ENCODE measurements at regions not wholly inside any gene's neighbourhood (a gene's known extent, or its start where the extent isn't known, plus 50 kb on each side); places are given as distances from the start of the nearest gene placed in this dataset.
"Not testable (repeated sequence)": the region's sequence is repeated elsewhere in the genome, so short reads cannot be mapped to it uniquely, and the experiment has no call there.

DNA sequence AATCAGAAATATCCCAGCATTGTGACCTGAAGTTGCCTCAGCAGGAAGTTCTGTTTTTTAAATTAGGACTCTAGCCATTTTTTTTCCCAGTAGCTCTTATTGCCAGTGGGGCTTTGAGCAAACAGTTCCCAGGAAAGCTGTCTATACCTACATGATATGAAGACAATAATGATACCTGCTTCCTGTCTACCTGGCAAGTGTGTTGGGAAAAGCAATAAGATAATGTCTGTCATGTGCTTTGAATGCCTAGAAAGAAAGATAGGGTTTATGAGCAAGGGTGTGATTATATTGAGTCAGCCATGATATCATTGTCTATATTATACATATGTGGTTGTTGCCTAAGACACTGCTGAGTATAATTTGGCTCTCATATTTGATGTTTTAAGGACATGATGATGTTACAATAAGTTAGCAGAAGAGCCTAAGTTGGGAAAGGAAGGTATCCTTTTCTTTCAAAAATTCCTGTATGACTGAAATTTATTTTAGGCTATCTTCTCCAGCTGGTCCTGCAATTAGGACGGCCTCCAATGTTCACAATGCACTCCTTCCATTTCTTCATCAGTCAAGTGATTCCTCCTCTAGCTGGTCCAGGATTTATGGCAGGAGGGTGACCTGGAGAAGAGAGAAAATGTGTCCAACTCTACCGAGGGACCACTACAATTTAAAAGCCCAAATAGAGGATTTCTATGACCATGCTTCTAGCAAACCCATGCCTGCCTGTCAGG is 99.6 kb upstream of the CDC42BPA start:
- H3K79me2 ChIP-seq (ENCODE audit: low read length), result no peaks in the 10 kb centered on the region
- no peaks in the 10 kb centered on the region for H3K27me3 ChIP-seq (ENCODE audit: low read length)
- no peak overlapping the region for H2AFZ ChIP-seq (ENCODE audit: low read length)
- H3K4me1 ChIP-seq (ENCODE audit: low read length), result no peaks in the 10 kb centered on the region
- no peak overlapping the region for H3K27ac ChIP-seq (ENCODE audit: low read length)
- H3K4me3 ChIP-seq (ENCODE audit: low read length), result no peak overlapping the region
- no peaks in the 10 kb centered on the region for H3K9me2 ChIP-seq (replicated peaks; ENCODE audit: insufficient read depth, low read length)
- H3K9me3 ChIP-seq (ENCODE audit: low read length), result no peaks in the 10 kb centered on the region
- H3K4me2 ChIP-seq (ENCODE audit: low read depth, low read length, poor library complexity, severe bottlenecking), result no peak overlapping the region
- DNase-seq, result no peak
- no peaks in the 10 kb centered on the region for H3K36me3 ChIP-seq (ENCODE audit: insufficient read depth, low read length)
- H4K20me1 ChIP-seq (ENCODE audit: insufficient read depth, low read depth, low read length), result no peaks in the 10 kb centered on the region
- H3K9ac ChIP-seq (ENCODE audit: low read length), result no peak overlapping the region

DNA sequence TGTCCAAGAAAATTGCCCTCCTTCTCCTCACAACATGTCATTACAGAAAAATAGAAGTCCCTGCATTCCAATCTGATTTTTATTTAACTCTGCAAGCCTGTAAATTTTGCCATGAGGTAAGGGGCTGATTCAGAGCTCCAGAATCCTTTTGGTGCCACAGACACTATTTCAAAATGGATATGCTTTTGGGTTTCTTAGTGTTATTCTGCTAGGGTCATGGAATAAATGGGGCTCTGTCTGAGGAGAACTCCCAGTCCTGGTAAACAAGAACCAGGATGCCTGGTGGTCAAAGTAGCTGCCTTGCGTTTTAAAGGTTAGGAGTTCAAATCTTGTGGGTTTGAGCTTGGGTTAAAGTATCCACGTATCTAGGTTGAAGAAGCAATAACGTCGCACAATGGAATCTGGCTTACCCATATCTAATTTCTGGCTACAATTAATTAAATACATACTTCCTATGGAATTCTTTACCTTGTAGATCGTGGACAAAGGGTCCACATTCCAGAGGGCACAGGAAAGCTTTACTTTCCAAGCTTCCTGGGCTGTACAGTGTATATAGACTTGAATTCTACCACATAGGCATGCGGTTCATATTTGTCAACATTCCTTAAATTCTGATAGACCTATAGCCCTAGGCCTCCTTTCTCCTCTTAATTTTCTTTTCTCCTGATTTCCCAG is 98.0 kb upstream of the CDC42BPA start:
- H4K20me1 ChIP-seq (ENCODE audit: insufficient read depth, low read depth, low read length), result no peaks in the 10 kb centered on the region
- H3K36me3 ChIP-seq (ENCODE audit: insufficient read depth, low read length), result no peaks in the 10 kb centered on the region
- H2AFZ ChIP-seq (ENCODE audit: low read length), result no peak overlapping the region
- no peaks in the 10 kb centered on the region for H3K27me3 ChIP-seq (ENCODE audit: low read length)
- no peaks in the 10 kb centered on the region for H3K9me2 ChIP-seq (replicated peaks; ENCODE audit: insufficient read depth, low read length)
- no peak for DNase-seq
- H3K9me3 ChIP-seq (ENCODE audit: low read length), result no peaks in the 10 kb centered on the region
- H3K4me3 ChIP-seq (ENCODE audit: low read length), result no peak overlapping the region
- H3K79me2 ChIP-seq (ENCODE audit: low read length), result no peaks in the 10 kb centered on the region
- H3K4me2 ChIP-seq (ENCODE audit: low read depth, low read length, poor library complexity, severe bottlenecking), result no peak overlapping the region
- H3K4me1 ChIP-seq (ENCODE audit: low read length), result no peaks in the 10 kb centered on the region
- no peak overlapping the region for H3K27ac ChIP-seq (ENCODE audit: low read length)
- H3K9ac ChIP-seq (ENCODE audit: low read length), result no peak overlapping the region

DNA sequence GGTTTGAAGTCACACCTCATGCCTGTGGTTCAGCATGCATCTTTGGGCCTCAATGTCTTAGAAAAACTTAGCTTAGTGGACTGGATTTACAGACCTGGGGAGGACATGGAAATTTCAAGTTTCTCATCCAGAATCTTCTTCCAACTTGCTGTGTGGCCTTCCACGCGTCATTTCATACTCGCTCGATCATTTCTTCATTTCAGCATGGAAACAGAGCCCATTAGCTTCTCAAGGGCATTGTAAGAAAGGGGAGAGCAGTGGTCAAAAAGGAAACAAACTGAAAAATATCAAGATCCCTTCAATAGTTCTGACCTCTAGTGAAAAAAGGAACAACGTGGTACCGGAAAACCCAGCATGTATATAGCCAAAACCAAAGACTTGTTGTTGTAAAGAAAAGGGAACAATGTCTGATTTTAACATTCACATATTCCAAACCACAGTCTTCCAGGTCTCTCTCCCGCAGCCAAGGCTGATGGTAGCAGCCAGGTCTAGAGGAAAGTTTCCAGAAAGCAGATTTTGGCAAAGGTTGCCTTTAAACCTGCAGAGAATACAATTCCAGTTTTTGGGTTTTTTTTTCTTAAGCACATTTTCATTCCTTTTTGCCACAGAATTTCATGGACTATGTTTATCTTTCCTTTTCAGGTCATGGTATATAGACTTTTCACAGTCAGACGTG is 97.0 kb upstream of the CDC42BPA start:
- DNase-seq, result no peak
- no peaks in the 10 kb centered on the region for H4K20me1 ChIP-seq (ENCODE audit: insufficient read depth, low read depth, low read length)
- H2AFZ ChIP-seq (ENCODE audit: low read length), result no peak overlapping the region
- H3K4me1 ChIP-seq (ENCODE audit: low read length), result no peaks in the 10 kb centered on the region
- no peak overlapping the region for H3K9ac ChIP-seq (ENCODE audit: low read length)
- H3K9me2 ChIP-seq (replicated peaks; ENCODE audit: insufficient read depth, low read length), result no peaks in the 10 kb centered on the region
- no peaks in the 10 kb centered on the region for H3K36me3 ChIP-seq (ENCODE audit: insufficient read depth, low read length)
- H3K9me3 ChIP-seq (ENCODE audit: low read length), result no peaks in the 10 kb centered on the region
- H3K79me2 ChIP-seq (ENCODE audit: low read length), result no peaks in the 10 kb centered on the region
- no peak overlapping the region for H3K27ac ChIP-seq (ENCODE audit: low read length)
- no peaks in the 10 kb centered on the region for H3K27me3 ChIP-seq (ENCODE audit: low read length)
- no peak overlapping the region for H3K4me2 ChIP-seq (ENCODE audit: low read depth, low read length, poor library complexity, severe bottlenecking)
- no peak overlapping the region for H3K4me3 ChIP-seq (ENCODE audit: low read length)

DNA sequence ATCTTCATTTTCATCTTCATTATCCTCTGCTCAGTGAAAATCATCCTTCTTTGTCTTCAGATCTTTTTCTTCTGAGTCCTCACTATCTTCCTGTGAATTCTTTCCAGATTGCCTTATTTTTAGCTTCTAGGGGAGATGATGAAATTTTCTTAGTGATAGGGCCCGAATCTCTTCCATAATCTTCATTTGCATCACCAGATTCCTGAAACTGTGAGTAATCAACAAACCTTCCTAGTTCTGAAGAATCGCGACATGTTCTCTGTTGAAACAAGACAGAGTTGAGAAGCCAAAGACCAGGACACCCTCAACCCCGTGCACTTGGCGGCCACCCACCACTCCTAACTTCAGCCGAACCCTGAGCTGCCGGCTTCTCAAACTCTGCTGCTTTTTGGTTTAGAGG is 92.8 kb upstream of the CDC42BPA start:
- H4K20me1 ChIP-seq (ENCODE audit: insufficient read depth, low read depth, low read length), result no peaks in the 10 kb centered on the region
- no peak for DNase-seq
- H3K9ac ChIP-seq (ENCODE audit: low read length), result no peak overlapping the region
- H3K4me3 ChIP-seq (ENCODE audit: low read length), result no peak overlapping the region
- no peaks in the 10 kb centered on the region for H3K4me1 ChIP-seq (ENCODE audit: low read length)
- no peaks in the 10 kb centered on the region for H3K79me2 ChIP-seq (ENCODE audit: low read length)
- H3K27ac ChIP-seq (ENCODE audit: low read length), result no peak overlapping the region
- no peaks in the 10 kb centered on the region for H3K27me3 ChIP-seq (ENCODE audit: low read length)
- H3K9me3 ChIP-seq (ENCODE audit: low read length), result no peaks in the 10 kb centered on the region
- H3K36me3 ChIP-seq (ENCODE audit: insufficient read depth, low read length), result no peaks in the 10 kb centered on the region
- no peak overlapping the region for H2AFZ ChIP-seq (ENCODE audit: low read length)
- no peak overlapping the region for H3K4me2 ChIP-seq (ENCODE audit: low read depth, low read length, poor library complexity, severe bottlenecking)
- no peaks in the 10 kb centered on the region for H3K9me2 ChIP-seq (replicated peaks; ENCODE audit: insufficient read depth, low read length)

DNA sequence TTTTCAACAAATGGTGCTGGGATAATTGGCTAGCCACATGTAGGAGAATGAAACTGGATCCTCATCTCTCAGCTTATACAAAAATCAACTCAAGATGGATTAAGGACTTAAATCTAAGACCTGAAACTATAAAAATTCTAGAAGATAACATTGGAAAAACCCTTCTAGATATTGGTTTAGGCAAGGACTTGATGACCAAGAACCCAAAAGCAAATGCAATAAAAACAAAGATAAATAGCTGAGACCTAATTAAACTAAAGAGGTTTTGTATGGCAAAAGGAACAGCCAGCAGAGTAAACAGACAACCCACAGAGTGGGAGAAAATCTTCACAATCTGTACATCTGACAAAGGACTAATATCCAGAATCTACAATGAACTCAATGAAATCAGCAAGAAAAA is 88.0 kb upstream of the CDC42BPA start:
- not testable (repeated sequence) for DNase-seq

DNA sequence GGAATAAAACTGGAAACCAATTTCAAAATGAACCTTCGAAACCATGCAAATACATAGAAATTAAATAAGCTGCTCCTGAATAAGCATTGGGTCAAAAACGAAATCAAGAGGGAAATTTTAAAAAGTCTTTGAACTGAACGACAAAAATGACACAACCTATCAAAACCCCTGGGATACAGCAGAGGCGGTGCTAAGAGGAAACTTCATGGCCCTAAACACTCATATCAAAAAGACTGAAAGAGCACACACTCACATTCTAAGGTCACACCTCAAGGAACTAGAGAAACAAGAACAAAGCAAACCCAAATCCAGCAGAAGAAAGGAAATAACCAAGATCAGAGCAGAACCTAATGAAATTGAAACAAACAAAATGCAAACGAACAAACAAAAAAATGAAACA is 85.2 kb upstream of the CDC42BPA start:
- no peaks in the 10 kb centered on the region for H3K9me2 ChIP-seq (replicated peaks; ENCODE audit: insufficient read depth, low read length)
- H2AFZ ChIP-seq (ENCODE audit: low read length), result no peak overlapping the region
- H3K27ac ChIP-seq (ENCODE audit: low read length), result no peak overlapping the region
- H3K9me3 ChIP-seq (ENCODE audit: low read length), result no peaks in the 10 kb centered on the region
- H3K4me3 ChIP-seq (ENCODE audit: low read length), result no peak overlapping the region
- H3K9ac ChIP-seq (ENCODE audit: low read length), result no peak overlapping the region
- H3K4me1 ChIP-seq (ENCODE audit: low read length), result no peaks in the 10 kb centered on the region
- H3K36me3 ChIP-seq (ENCODE audit: insufficient read depth, low read length), result no peaks in the 10 kb centered on the region
- no peak overlapping the region for H3K4me2 ChIP-seq (ENCODE audit: low read depth, low read length, poor library complexity, severe bottlenecking)
- no peaks in the 10 kb centered on the region for H3K27me3 ChIP-seq (ENCODE audit: low read length)
- DNase-seq, result no peak
- no peaks in the 10 kb centered on the region for H4K20me1 ChIP-seq (ENCODE audit: insufficient read depth, low read depth, low read length)
- no peaks in the 10 kb centered on the region for H3K79me2 ChIP-seq (ENCODE audit: low read length)

More for the DNA sequence above, 88.0 kb upstream of the CDC42BPA start:
- not testable (repeated sequence) for H4K20me1 ChIP-seq (ENCODE audit: insufficient read depth, low read depth, low read length); H3K9me2 ChIP-seq (replicated peaks; ENCODE audit: insufficient read depth, low read length); H3K27me3 ChIP-seq (ENCODE audit: low read length); H3K27ac ChIP-seq (ENCODE audit: low read length); H3K4me3 ChIP-seq (ENCODE audit: low read length); H3K36me3 ChIP-seq (ENCODE audit: insufficient read depth, low read length); H3K4me2 ChIP-seq (ENCODE audit: low read depth, low read length, poor library complexity, severe bottlenecking); H3K4me1 ChIP-seq (ENCODE audit: low read length); H2AFZ ChIP-seq (ENCODE audit: low read length); H3K9me3 ChIP-seq (ENCODE audit: low read length); H3K79me2 ChIP-seq (ENCODE audit: low read length); H3K9ac ChIP-seq (ENCODE audit: low read length)

DNA sequence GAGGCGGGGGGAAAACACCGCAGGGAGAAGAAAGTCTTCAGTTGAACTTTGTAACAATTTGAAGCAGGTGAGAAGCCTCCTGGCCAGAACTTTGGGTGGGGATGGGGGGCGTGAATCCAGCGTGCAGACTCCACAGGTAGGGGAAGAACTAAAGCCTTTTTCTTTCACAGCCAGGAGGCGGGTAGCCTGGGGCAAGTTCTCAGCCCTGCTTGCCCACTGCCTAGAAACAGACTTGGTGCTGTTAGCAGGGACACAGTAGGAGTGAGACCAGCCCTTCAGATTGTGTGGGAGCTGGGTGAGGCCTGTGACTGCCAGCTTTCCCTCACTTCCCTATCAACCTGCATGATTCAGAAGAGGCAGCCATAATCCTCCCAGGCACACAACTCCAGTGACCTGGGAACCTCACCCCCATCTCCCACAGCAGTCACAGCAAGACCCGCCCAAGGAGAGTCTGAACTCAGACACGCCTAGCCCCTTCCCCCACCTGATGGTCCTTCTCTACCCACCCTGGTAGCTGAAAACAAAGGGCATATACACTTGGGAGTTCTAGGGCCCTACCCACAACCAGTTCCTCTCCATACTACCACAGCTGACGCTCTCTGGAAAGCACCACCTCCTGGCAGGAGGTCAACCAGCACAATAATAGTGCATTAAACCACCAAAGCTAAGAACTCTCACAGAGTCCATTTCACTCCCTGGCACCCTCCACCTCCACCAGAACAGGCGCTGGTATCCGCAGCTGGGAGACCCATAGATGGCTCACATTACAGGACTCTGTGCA is 83.5 kb upstream of the CDC42BPA start:
- no peaks in the 10 kb centered on the region for H4K20me1 ChIP-seq (ENCODE audit: insufficient read depth, low read depth, low read length)
- no peak for DNase-seq
- H3K79me2 ChIP-seq (ENCODE audit: low read length), result no peaks in the 10 kb centered on the region
- no peak overlapping the region for H3K4me3 ChIP-seq (ENCODE audit: low read length)
- H3K27me3 ChIP-seq (ENCODE audit: low read length), result no peaks in the 10 kb centered on the region
- no peak overlapping the region for H2AFZ ChIP-seq (ENCODE audit: low read length)
- H3K4me1 ChIP-seq (ENCODE audit: low read length), result no peaks in the 10 kb centered on the region
- no peaks in the 10 kb centered on the region for H3K36me3 ChIP-seq (ENCODE audit: insufficient read depth, low read length)
- H3K9me2 ChIP-seq (replicated peaks; ENCODE audit: insufficient read depth, low read length), result no peaks in the 10 kb centered on the region
- H3K9me3 ChIP-seq (ENCODE audit: low read length), result no peaks in the 10 kb centered on the region
- H3K9ac ChIP-seq (ENCODE audit: low read length), result no peak overlapping the region
- no peak overlapping the region for H3K27ac ChIP-seq (ENCODE audit: low read length)
- no peak overlapping the region for H3K4me2 ChIP-seq (ENCODE audit: low read depth, low read length, poor library complexity, severe bottlenecking)

DNA sequence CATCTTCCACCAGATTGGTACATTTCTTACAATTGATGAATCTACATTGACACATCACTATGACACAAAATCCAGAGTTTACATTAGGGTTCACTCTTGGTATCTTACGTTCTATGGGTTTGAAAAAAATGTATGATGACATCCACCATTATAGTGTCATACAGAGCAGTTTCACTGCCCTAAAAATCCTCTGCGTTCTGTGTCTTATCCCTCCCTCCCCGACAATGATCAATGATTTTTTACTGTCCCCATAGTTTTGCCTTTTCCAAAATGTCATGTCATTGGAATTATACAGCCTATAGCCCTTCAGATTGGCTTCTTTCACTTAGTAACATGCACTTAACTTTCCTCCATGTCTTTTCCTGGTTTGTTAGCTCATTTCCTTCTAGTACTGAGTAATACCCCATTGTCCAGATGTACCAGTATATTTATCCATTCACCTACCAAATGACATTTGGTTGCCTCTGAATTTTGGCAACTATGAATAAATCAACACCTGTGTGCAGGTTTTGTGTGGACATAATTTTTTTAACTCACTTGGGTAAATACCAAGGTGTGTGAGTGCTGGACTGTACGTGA is 80.9 kb upstream of the CDC42BPA start:
- Histone ChIP-seq H3K9ac (ENCODE audit: low read length) (no peak overlapping the region), H3K4me1 (ENCODE audit: low read length) (no peaks in the 10 kb centered on the region), H3K9me2 (replicated peaks; ENCODE audit: insufficient read depth, low read length) (no peaks in the 10 kb centered on the region), H2AFZ (ENCODE audit: low read length) (no peak overlapping the region), H3K4me2 (ENCODE audit: low read depth, low read length, poor library complexity, severe bottlenecking) (no peak overlapping the region), H3K27me3 (ENCODE audit: low read length) (no peaks in the 10 kb centered on the region), H3K27ac (ENCODE audit: low read length) (no peak overlapping the region), H3K9me3 (ENCODE audit: low read length) (no peaks in the 10 kb centered on the region), H3K36me3 (ENCODE audit: insufficient read depth, low read length) (no peaks in the 10 kb centered on the region), H3K4me3 (ENCODE audit: low read length) (no peak overlapping the region), H3K79me2 (ENCODE audit: low read length) (no peaks in the 10 kb centered on the region), H4K20me1 (ENCODE audit: insufficient read depth, low read depth, low read length) (no peaks in the 10 kb centered on the region)
- no peak for DNase-seq
